ENCODE measurements at regions not wholly inside any gene's neighbourhood (a gene's known extent, or its start where the extent isn't known, plus 50 kb on each side); places are given as distances from the start of the nearest gene placed in this dataset.

- Mint-ChIP-seq H3K4me3 (no peak overlapping the region), H3K27ac (no peak overlapping the region), H3K9me3 (ENCODE audit: insufficient read depth) (peaks cover 3% of the 10 kb centered on the region), H3K4me1 (no peaks in the 10 kb centered on the region), H3K27me3 (no peaks in the 10 kb centered on the region)
- Histone ChIP-seq H3K4me1 (ENCODE audit: control insufficient read depth in 2 of 2, insufficient read depth in 2 of 2, low read length in 2 of 2) (no peaks in the 10 kb centered on the region), H3K9ac (ENCODE audit: low read length) (no peak overlapping the region), H3K9me3 (ENCODE audit: control extremely low read depth in 1 of 3, control insufficient read depth in 2 of 3, insufficient read depth in 1 of 3, low read length in 2 of 3) (no peaks in the 10 kb centered on the region), H3K4me2 (replicated peaks; ENCODE audit: low read depth, low read length, poor library complexity, severe bottlenecking) (no peak overlapping the region), H3K27ac (ENCODE audit: low read length in 2 of 2) (no peak overlapping the region), H3K36me3 (replicated peaks in 1 of 2; ENCODE audit: control extremely low read depth in 1 of 2, control insufficient read depth in 1 of 2, extremely low read depth in 1 of 2, insufficient read depth in 2 of 2, low read length in 1 of 2) (no peaks in the 10 kb centered on the region), H4K20me1 (ENCODE audit: control insufficient read depth, insufficient read depth, low read length, poor library complexity, severe bottlenecking) (no peaks in the 10 kb centered on the region), H3K79me2 (ENCODE audit: control insufficient read depth, insufficient read depth, low read length) (no peaks in the 10 kb centered on the region), H2AFZ (ENCODE audit: insufficient read depth, low read depth, low read length, poor library complexity, severe bottlenecking) (no peak overlapping the region), H3K4me3 (ENCODE audit: control extremely low read depth in 1 of 5, extremely low read depth in 1 of 5, insufficient read depth in 1 of 5, low read depth in 2 of 5, low read length in 4 of 5) (no peak overlapping the region), H3K27me3 (replicated peaks in 1 of 4; ENCODE audit: control extremely low read depth in 1 of 4, control insufficient read depth in 3 of 4, insufficient read depth in 4 of 4, low read length in 3 of 4) (no peaks in the 10 kb centered on the region)
- CTCF ChIA-PET, result no interaction called here
- WGBS (ENCODE audit: insufficient coverage), result no CpG with 5 or more reads among the region's 1 CpG
- ATAC-seq (ENCODE audit: low read depth) (no peak), DNase-seq (no peak)
- POLR2A ChIA-PET, result no interaction called here
- TF ChIP-seq CTCF (IDR thresholded peaks at IDR 0.05), result no peak
- TF ChIP-seq EZH2 (IDR thresholded peaks at IDR 0.05; ENCODE audit: borderline replicate concordance, insufficient read depth, low read depth, low read length, poor library complexity, severe bottlenecking), result no peak
- intact Hi-C loops (cut with micrococcal nuclease), result no loop called here
Observed at GRCh38 chr1:72547412-72547811, 265.1 kb upstream of the NEGR1 start.

GRCh38 chr1:72540674-72541073 is 258.3 kb upstream of the NEGR1 start:
- H4K20me1 ChIP-seq (ENCODE audit: control insufficient read depth, insufficient read depth, low read length, poor library complexity, severe bottlenecking), result no peaks in the 10 kb centered on the region
- H3K9me3 Mint-ChIP-seq (ENCODE audit: insufficient read depth), result peaks cover 6% of the 10 kb centered on the region
- TF ChIP-seq EZH2 (IDR thresholded peaks at IDR 0.05; ENCODE audit: borderline replicate concordance, insufficient read depth, low read depth, low read length, poor library complexity, severe bottlenecking) (no peak), CTCF (IDR thresholded peaks at IDR 0.05) (no peak)
- no peaks in the 10 kb centered on the region for H3K79me2 ChIP-seq (ENCODE audit: control insufficient read depth, insufficient read depth, low read length)
- no peaks in the 10 kb centered on the region for H3K27me3 ChIP-seq (replicated peaks in 1 of 4; ENCODE audit: control extremely low read depth in 1 of 4, control insufficient read depth in 3 of 4, insufficient read depth in 4 of 4, low read length in 3 of 4)
- intact Hi-C loops (cut with micrococcal nuclease), result no loop called here
- DNase-seq (no peak), ATAC-seq (ENCODE audit: low read depth) (no peak)
- no peak overlapping the region for H3K27ac Mint-ChIP-seq
- no peak overlapping the region for H2AFZ ChIP-seq (ENCODE audit: insufficient read depth, low read depth, low read length, poor library complexity, severe bottlenecking)
- ChIA-PET POLR2A (no interaction called here), CTCF (no interaction called here)
- no peaks in the 10 kb centered on the region for H3K9me3 ChIP-seq (ENCODE audit: control extremely low read depth in 1 of 3, control insufficient read depth in 2 of 3, insufficient read depth in 1 of 3, low read length in 2 of 3)
- no peak overlapping the region for H3K4me3 ChIP-seq (ENCODE audit: control extremely low read depth in 1 of 5, extremely low read depth in 1 of 5, insufficient read depth in 1 of 5, low read depth in 2 of 5, low read length in 4 of 5)
- H3K4me2 ChIP-seq (replicated peaks; ENCODE audit: low read depth, low read length, poor library complexity, severe bottlenecking), result no peak overlapping the region
- 90% methylated on average over 3 of the region's 4 CpGs for WGBS (ENCODE audit: insufficient coverage)
- H3K27me3 Mint-ChIP-seq, result no peaks in the 10 kb centered on the region
- no peak overlapping the region for H3K9ac ChIP-seq (ENCODE audit: low read length)
- no peaks in the 10 kb centered on the region for H3K4me1 ChIP-seq (ENCODE audit: control insufficient read depth in 2 of 2, insufficient read depth in 2 of 2, low read length in 2 of 2)
- H3K27ac ChIP-seq (ENCODE audit: low read length in 2 of 2), result no peak overlapping the region
- no peak overlapping the region for H3K4me3 Mint-ChIP-seq
- H3K4me1 Mint-ChIP-seq, result no peaks in the 10 kb centered on the region
- H3K36me3 ChIP-seq (replicated peaks in 1 of 2; ENCODE audit: control extremely low read depth in 1 of 2, control insufficient read depth in 1 of 2, extremely low read depth in 1 of 2, insufficient read depth in 2 of 2, low read length in 1 of 2), result no peaks in the 10 kb centered on the region

Data from B cell (primary cell).